ENCODE measurements at regions not wholly inside any gene's neighbourhood (a gene's known extent, or its start where the extent isn't known, plus 50 kb on each side); places are given as distances from the start of the nearest gene placed in this dataset.
A peak's percentile ranks its signal among the peaks of the same experiment; 100 is the strongest.

- Histone ChIP-seq H4K91ac (ENCODE audit: low read length) (no peak overlapping the region), H3K4ac (ENCODE audit: low read depth in 1 of 2, low read length in 2 of 2) (no peak overlapping the region), H2AFZ (ENCODE audit: low read depth, low read length) (no peak overlapping the region), H3K9me3 (ENCODE audit: control insufficient read depth, low read length) (no peaks in the 10 kb centered on the region), H3K4me3 (ENCODE audit: insufficient read depth in 1 of 2, low read depth in 1 of 2, low read length in 2 of 2) (no peak overlapping the region), H3K9ac (ENCODE audit: low read length) (no peak overlapping the region), H3K4me1 (ENCODE audit: control insufficient read depth, insufficient read depth, low read depth, low read length) (no peaks in the 10 kb centered on the region), H3K79me1 (replicated peaks; ENCODE audit: low read length, poor library complexity, severe bottlenecking) (no peaks in the 10 kb centered on the region), H2BK15ac (ENCODE audit: low read depth, poor library complexity, severe bottlenecking) (no peak overlapping the region), H2BK12ac (ENCODE audit: low read length in 2 of 2) (no peak overlapping the region), H2BK120ac (ENCODE audit: low read depth, low read length) (no peak overlapping the region), H2AK5ac (ENCODE audit: low read length, severe bottlenecking) (no peak overlapping the region), H3K18ac (ENCODE audit: low read depth in 1 of 2, low read length in 2 of 2) (no peak overlapping the region), H4K8ac (ENCODE audit: low read length) (no peak overlapping the region), H3K23ac (ENCODE audit: low read length in 2 of 2) (no peak overlapping the region), H3K36me3 (ENCODE audit: control insufficient read depth in 1 of 2, insufficient read depth in 2 of 2, low read depth in 1 of 2, low read length in 2 of 2) (no peaks in the 10 kb centered on the region), H3K4me2 (ENCODE audit: low read length, poor library complexity, severe bottlenecking) (no peak overlapping the region), H3K14ac (ENCODE audit: low read length in 2 of 2) (peak overlapping the region in 1 of 2 experiments; percentile 92), H2BK5ac (ENCODE audit: low read depth, low read length, poor library complexity, severe bottlenecking) (no peak overlapping the region), H3K27ac (ENCODE audit: low read length, poor library complexity, severe bottlenecking) (no peak overlapping the region), H3K27me3 (ENCODE audit: control insufficient read depth in 1 of 2, insufficient read depth in 1 of 2, low read length in 2 of 2) (peaks cover 0 to 15% of the 10 kb centered on the region in 2 experiments)
- WGBS = 79% methylated on average over 4 of the region's 4 CpGs
- no peak for DNase-seq
Measured at GRCh38 chr4:108453366-108453765, 167.0 kb upstream of the RPL34 start.

- no peak overlapping the region for H2BK15ac ChIP-seq (ENCODE audit: low read depth, poor library complexity, severe bottlenecking)
- H2BK120ac ChIP-seq (ENCODE audit: low read depth, low read length) = no peak overlapping the region
- peaks cover 3% of the 10 kb centered on the region for H3K4me1 ChIP-seq (ENCODE audit: control insufficient read depth, insufficient read depth, low read depth, low read length)
- H3K27me3 ChIP-seq (ENCODE audit: control insufficient read depth in 1 of 2, insufficient read depth in 1 of 2, low read length in 2 of 2) = peaks cover 0 to 29% of the 10 kb centered on the region in 2 experiments
- no peaks in the 10 kb centered on the region for H3K9me3 ChIP-seq (ENCODE audit: control insufficient read depth, low read length)
- no peaks in the 10 kb centered on the region for H3K36me3 ChIP-seq (ENCODE audit: control insufficient read depth in 1 of 2, insufficient read depth in 2 of 2, low read depth in 1 of 2, low read length in 2 of 2)
- H2AFZ ChIP-seq (ENCODE audit: low read depth, low read length) = no peak overlapping the region
- H3K18ac ChIP-seq (ENCODE audit: low read depth in 1 of 2, low read length in 2 of 2) = no peak overlapping the region
- no peak overlapping the region for H4K8ac ChIP-seq (ENCODE audit: low read length)
- H3K9ac ChIP-seq (ENCODE audit: low read length) = no peak overlapping the region
- no peak overlapping the region for H3K23ac ChIP-seq (ENCODE audit: low read length in 2 of 2)
- no peak overlapping the region for H3K4ac ChIP-seq (ENCODE audit: low read depth in 1 of 2, low read length in 2 of 2)
- no peak overlapping the region for H2BK12ac ChIP-seq (ENCODE audit: low read length in 2 of 2)
- no peak overlapping the region for H2AK5ac ChIP-seq (ENCODE audit: low read length, severe bottlenecking)
- DNase-seq = no peak
- no peak overlapping the region for H3K14ac ChIP-seq (ENCODE audit: low read length in 2 of 2)
- H2BK5ac ChIP-seq (ENCODE audit: low read depth, low read length, poor library complexity, severe bottlenecking) = no peak overlapping the region
- no peak overlapping the region for H4K91ac ChIP-seq (ENCODE audit: low read length)
- 92% methylated on average over 4 of the region's 5 CpGs for WGBS
- H3K4me2 ChIP-seq (ENCODE audit: low read length, poor library complexity, severe bottlenecking) = no peak overlapping the region
- H3K27ac ChIP-seq (ENCODE audit: low read length, poor library complexity, severe bottlenecking) = no peak overlapping the region
- H3K79me1 ChIP-seq (replicated peaks; ENCODE audit: low read length, poor library complexity, severe bottlenecking) = no peaks in the 10 kb centered on the region
- H3K4me3 ChIP-seq (ENCODE audit: insufficient read depth in 1 of 2, low read depth in 1 of 2, low read length in 2 of 2) = no peak overlapping the region
Measured at GRCh38 chr4:108450236-108450898, 170.0 kb upstream of the RPL34 start.

- Histone ChIP-seq H3K4me2 (ENCODE audit: low read length, poor library complexity, severe bottlenecking) (no peak overlapping the region), H2AK5ac (ENCODE audit: low read length, severe bottlenecking) (no peak overlapping the region), H3K4ac (ENCODE audit: low read depth in 1 of 2, low read length in 2 of 2) (no peak overlapping the region), H2AFZ (ENCODE audit: low read depth, low read length) (no peak overlapping the region), H3K79me1 (replicated peaks; ENCODE audit: low read length, poor library complexity, severe bottlenecking) (no peaks in the 10 kb centered on the region), H3K36me3 (ENCODE audit: control insufficient read depth in 1 of 2, insufficient read depth in 2 of 2, low read depth in 1 of 2, low read length in 2 of 2) (no peaks in the 10 kb centered on the region), H3K18ac (ENCODE audit: low read depth in 1 of 2, low read length in 2 of 2) (no peak overlapping the region), H3K9me3 (ENCODE audit: control insufficient read depth, low read length) (no peaks in the 10 kb centered on the region), H2BK5ac (ENCODE audit: low read depth, low read length, poor library complexity, severe bottlenecking) (no peak overlapping the region), H3K27ac (ENCODE audit: low read length, poor library complexity, severe bottlenecking) (no peak overlapping the region), H2BK15ac (ENCODE audit: low read depth, poor library complexity, severe bottlenecking) (no peak overlapping the region), H3K9ac (ENCODE audit: low read length) (no peak overlapping the region), H3K27me3 (ENCODE audit: control insufficient read depth in 1 of 2, insufficient read depth in 1 of 2, low read length in 2 of 2) (peaks cover 0 to 26% of the 10 kb centered on the region in 2 experiments), H3K4me3 (ENCODE audit: insufficient read depth in 1 of 2, low read depth in 1 of 2, low read length in 2 of 2) (no peak overlapping the region), H4K91ac (ENCODE audit: low read length) (no peak overlapping the region), H2BK120ac (ENCODE audit: low read depth, low read length) (no peak overlapping the region), H3K23ac (ENCODE audit: low read length in 2 of 2) (no peak overlapping the region), H3K14ac (ENCODE audit: low read length in 2 of 2) (no peak overlapping the region), H2BK12ac (ENCODE audit: low read length in 2 of 2) (no peak overlapping the region), H4K8ac (ENCODE audit: low read length) (no peak overlapping the region), H3K4me1 (ENCODE audit: control insufficient read depth, insufficient read depth, low read depth, low read length) (peaks cover 3% of the 10 kb centered on the region)
- 98% methylated on average over 1 of the region's 1 CpG for WGBS
- DNase-seq = no peak
Measured at GRCh38 chr4:108449129-108449528, 171.2 kb upstream of the RPL34 start.

DNA sequence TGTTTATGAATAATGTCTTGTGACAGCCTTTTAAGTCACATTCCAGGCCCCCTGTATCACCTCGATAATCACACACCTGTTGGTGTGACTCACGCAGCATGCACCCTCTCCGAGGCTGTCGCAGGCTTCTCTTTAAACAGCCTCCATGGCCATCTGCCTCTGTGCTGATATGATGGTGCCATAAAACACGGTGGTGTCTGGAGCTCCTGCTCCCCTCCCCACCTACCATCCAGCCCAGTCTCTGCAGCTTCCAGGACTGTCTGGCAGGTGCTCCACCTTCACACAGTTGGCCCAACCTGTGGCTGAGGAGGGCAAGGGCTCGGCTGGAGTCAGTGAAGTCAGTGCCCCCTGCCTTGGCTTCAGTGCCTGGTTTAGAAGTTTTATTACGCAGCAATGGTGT is 173.8 kb upstream of the RPL34 start:
- Histone ChIP-seq H3K27ac (ENCODE audit: low read length, poor library complexity, severe bottlenecking) (no peak overlapping the region), H3K4me1 (ENCODE audit: control insufficient read depth, insufficient read depth, low read depth, low read length) (peaks cover 3% of the 10 kb centered on the region), H4K91ac (ENCODE audit: low read length) (no peak overlapping the region), H3K27me3 (ENCODE audit: control insufficient read depth in 1 of 2, insufficient read depth in 1 of 2, low read length in 2 of 2) (peaks cover 0 to 30% of the 10 kb centered on the region in 2 experiments), H2BK15ac (ENCODE audit: low read depth, poor library complexity, severe bottlenecking) (peak overlapping the region; percentile 6), H2BK12ac (ENCODE audit: low read length in 2 of 2) (no peak overlapping the region), H3K79me1 (replicated peaks; ENCODE audit: low read length, poor library complexity, severe bottlenecking) (no peaks in the 10 kb centered on the region), H3K4me3 (ENCODE audit: insufficient read depth in 1 of 2, low read depth in 1 of 2, low read length in 2 of 2) (no peak overlapping the region), H2AFZ (ENCODE audit: low read depth, low read length) (no peak overlapping the region), H3K9ac (ENCODE audit: low read length) (no peak overlapping the region), H3K9me3 (ENCODE audit: control insufficient read depth, low read length) (no peaks in the 10 kb centered on the region), H2BK5ac (ENCODE audit: low read depth, low read length, poor library complexity, severe bottlenecking) (no peak overlapping the region), H3K4ac (ENCODE audit: low read depth in 1 of 2, low read length in 2 of 2) (no peak overlapping the region), H3K23ac (ENCODE audit: low read length in 2 of 2) (no peak overlapping the region), H3K36me3 (ENCODE audit: control insufficient read depth in 1 of 2, insufficient read depth in 2 of 2, low read depth in 1 of 2, low read length in 2 of 2) (no peaks in the 10 kb centered on the region), H3K4me2 (ENCODE audit: low read length, poor library complexity, severe bottlenecking) (no peak overlapping the region), H3K18ac (ENCODE audit: low read depth in 1 of 2, low read length in 2 of 2) (no peak overlapping the region), H4K8ac (ENCODE audit: low read length) (no peak overlapping the region), H3K14ac (ENCODE audit: low read length in 2 of 2) (no peak overlapping the region), H2BK120ac (ENCODE audit: low read depth, low read length) (no peak overlapping the region), H2AK5ac (ENCODE audit: low read length, severe bottlenecking) (no peak overlapping the region)
- DNase-seq = no peak
- 68% methylated on average over 7 of the region's 7 CpGs for WGBS
